Activated CD4-positive, alpha-beta T cell treated with anti-CD3 and anti-CD28 coated beads for 24 hours (primary cell): ENCODE measurements at regions not wholly inside any gene's neighbourhood (a gene's known extent, or its start where the extent isn't known, plus 50 kb on each side); places are given as distances from the start of the nearest gene placed in this dataset.
"Not testable (repeated sequence)": the region's sequence is repeated elsewhere in the genome, so short reads cannot be mapped to it uniquely, and the experiment has no call there.

Source experiments
- DNase-seq, 2 donors: peaks; one replicate each; pipeline ENCODE4 v3.0.0-alpha.2; 2020; ENCODE audit warnings: low read depth in 2 of 2

- DNase-seq = no peak
Observed at GRCh38 chr5:36390640-36391039, 88.9 kb upstream of the RANBP3L start.

DNA sequence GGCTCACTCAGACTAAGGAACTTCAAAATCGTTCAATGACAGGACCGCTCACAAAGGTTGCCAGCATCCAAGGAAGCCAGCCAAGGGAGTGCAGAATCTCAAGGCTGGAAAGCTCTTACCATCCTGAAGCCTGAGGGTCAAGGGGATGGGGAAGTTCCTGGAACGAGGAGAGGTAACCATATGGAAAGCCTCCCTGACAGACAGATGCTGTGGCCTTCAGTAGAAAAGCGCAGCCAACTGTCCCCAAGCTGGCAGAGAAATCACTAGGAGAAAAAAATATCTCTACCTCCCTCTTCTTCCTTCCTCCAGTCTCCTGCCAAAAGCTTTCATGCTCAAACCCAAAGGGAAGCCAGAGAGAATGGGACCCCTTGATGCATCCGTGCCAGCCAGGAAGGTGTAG is 90.5 kb upstream of the RANBP3L start:
- no peak for DNase-seq

DNA sequence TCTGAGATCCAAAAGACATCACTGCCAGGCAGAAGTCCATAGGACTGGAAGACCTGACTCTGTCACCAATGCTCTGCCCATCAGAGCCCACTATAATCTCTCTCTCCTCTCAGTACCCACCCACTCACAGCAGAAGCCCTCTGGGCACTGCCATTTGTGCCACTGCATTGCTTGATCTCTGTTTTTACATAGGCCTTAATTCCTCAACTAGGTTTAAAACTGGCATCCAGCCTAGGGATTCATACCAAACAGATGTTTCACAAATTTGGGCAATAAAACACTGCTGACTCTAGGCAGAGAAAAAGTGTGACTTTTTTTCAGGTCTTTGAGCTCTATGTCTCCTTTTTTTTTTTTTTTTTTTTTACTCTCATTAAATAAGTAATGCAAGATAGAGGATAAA is 91.1 kb upstream of the RANBP3L start:
- DNase-seq = no peak

GRCh38 chr5:36393656-36394428 is 92.1 kb upstream of the RANBP3L start:
- DNase-seq = no peak

DNA sequence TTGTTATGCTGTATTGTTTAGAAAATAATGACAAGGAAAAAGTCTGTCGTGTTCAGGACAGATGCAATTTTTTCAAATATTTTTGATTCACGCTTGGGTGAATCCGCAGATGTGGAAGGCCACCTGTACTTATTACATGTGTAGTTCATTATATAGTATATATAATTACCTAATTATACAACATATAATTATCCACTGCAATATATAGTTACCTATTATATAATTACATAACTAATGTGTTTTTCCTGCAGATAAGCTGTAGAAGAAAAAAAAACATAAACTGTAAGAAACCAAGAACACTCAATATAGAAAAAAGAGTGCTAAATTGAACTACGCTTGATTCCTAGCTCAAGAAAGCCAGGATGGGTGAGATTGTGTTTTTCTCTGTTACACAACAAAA is 93.6 kb upstream of the RANBP3L start:
- DNase-seq = no peak

GRCh38 chr5:36395947-36396346 is 94.2 kb upstream of the RANBP3L start:
- not testable (repeated sequence) for DNase-seq

- no peak for DNase-seq
Observed at GRCh38 chr5:36396640-36397039, 94.9 kb upstream of the RANBP3L start.

DNA sequence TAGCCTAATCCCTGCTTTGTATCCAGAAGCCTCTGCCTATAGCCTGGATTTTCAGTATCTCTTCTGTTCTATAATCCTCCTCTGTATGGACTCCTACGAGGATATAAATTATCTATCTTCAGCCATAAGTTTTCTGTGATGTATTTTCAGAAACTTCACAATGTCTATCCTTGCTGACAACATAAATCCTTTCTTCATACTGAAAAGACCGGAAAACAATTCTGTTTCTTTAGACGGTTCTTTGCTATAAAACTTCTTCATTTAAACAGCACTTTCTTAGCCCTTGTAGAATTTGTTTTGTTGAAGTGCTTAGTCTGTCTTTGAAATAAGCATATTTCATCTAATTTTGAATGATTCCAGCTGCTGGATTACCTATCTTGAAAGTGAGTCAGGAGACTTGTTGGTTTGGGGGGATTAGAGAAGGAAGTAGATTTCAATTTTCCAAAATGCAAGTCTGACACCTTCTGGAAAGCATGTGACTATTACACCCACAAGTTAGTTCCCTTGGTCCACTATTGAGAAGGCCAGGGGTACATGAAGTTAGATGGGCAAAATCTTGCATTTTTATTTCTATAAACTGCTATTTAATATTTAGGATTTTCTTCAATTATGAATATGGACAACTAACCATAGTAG is 96.3 kb upstream of the RANBP3L start:
- no peak for DNase-seq

DNA sequence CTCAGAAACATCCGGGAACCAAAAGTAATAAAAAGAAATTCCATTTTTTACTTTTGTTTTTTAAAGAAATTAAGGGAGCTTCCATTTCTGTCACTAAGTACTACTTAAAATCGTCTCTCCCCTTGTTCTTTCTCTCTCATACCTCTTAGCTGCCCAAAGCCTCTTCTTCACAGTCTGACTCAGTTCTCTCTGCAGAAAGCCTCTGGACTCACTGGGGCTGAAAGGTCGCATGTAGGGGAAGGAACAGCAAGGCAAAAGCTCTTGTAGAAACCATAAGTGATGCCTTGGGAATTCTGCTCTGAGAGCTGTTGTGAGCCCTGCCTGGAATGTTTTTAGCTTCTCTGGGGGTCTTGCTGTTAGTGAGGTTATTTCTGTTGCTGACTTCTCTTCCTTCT is 100.8 kb upstream of the RANBP3L start:
- DNase-seq = no peak

- no peak for DNase-seq
Observed at GRCh38 chr5:36403632-36404311, 102.1 kb upstream of the RANBP3L start.

DNA sequence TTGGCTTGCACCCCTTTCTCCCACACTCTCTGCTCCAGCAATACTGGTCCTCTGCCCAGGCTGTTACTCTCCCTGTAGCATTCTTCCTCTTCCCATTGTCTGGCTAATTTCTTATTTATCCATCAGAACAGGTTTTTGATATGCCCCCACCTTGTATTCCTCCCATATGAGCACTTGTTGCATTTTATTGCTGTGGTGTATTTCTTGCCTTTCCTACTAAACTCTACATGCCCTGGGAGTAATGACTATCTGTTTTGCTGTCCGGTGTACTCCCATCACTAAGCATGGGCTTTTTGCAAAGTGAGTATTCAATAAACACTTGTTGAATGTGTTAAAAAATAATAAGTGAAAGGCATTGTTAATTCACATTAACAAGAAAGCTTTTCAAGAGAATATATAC is 104.3 kb upstream of the RANBP3L start:
- DNase-seq = no peak

- DNase-seq = no peak
Observed at GRCh38 chr5:36407396-36407795, 105.7 kb upstream of the RANBP3L start.

GRCh38 chr5:36409711-36410110 is 108.0 kb upstream of the RANBP3L start:
- not testable (repeated sequence) for DNase-seq

DNA sequence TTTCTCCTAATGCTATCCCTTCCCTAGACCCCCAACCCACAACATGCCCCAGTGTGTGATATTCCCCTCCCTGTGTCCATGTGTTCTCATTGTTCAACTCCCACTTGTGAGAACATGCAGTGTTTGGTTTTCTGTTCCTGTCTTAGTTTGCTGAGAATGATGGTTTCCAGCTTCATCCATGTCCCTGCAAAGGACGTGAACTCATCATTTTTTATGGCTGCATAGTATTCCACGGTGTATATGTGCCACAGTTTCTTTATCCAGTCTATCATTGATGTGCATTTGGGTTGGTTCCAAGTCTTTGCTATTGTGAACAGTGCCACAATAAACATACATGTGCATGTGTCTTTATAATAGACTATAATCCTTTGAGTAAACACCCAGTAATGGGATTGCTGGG is 109.0 kb upstream of the RANBP3L start:
- not testable (repeated sequence) for DNase-seq

GRCh38 chr5:36414869-36415282 is 113.2 kb upstream of the RANBP3L start:
- no peak for DNase-seq

GRCh38 chr5:36416605-36417004 is 114.9 kb upstream of the RANBP3L start:
- DNase-seq = no peak

GRCh38 chr5:36417221-36417620 is 115.5 kb upstream of the RANBP3L start:
- no peak for DNase-seq

DNA sequence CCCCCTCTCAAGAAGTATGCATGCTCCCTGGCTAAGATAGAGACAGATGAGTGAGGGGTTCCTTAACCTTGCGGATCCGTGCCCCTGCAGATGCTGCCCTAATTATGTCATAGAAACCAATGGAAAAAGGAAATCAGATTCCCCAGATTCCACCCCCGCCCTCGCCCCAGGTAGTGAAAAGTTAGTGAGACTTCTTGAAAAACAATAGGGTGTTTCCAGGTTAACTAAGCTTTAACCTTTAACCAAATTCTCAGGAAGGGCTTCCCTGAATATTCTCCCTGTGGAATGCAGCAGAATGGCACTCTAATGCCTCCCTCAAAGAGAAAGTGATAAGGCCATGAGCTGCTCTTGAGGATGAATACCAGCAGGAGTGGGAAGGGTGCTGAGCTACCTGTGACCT is 116.0 kb upstream of the RANBP3L start:
- no peak for DNase-seq

- DNase-seq = no peak
Observed at GRCh38 chr5:36418152-36418979, 116.7 kb upstream of the RANBP3L start.

- no peak for DNase-seq
Observed at GRCh38 chr5:36421256-36421655, 119.6 kb upstream of the RANBP3L start.

DNA sequence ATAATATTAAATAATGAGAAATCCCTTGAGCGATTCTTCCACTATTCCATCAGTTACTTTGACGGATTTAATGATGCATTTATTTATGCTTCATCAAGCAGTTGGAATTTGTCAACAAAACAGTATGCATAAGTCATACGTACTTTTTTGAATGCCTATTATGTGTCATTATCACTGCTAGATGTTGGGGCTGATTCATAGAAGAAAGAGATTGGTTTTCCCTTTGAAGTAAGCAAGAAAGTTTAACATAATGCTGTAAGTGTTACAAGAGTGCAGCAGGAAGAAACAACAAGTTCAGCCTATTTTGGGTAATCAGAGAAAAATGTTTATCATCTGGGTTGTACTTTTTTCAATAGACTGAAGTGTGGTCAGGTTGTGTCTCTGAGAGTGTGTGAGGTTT is 121.2 kb upstream of the RANBP3L start:
- DNase-seq = no peak
